ENCODE measurements at regions not wholly inside any gene's neighbourhood (a gene's known extent, or its start where the extent isn't known, plus 50 kb on each side); places are given as distances from the start of the nearest gene placed in this dataset.
A peak's percentile ranks its signal among the peaks of the same experiment; 100 is the strongest.

GRCh38 chr3:15952543-15953175 lies 154.9 kb upstream of the ANKRD28 start:
- DNase-seq (ENCODE audit: low read depth, low spot score): no peak

- no peak for DNase-seq (ENCODE audit: low read depth, low spot score)
These were observed 156.1 kb upstream of the ANKRD28 start for GRCh38 chr3:15953841-15954240.

- no peak for DNase-seq (ENCODE audit: low read depth, low spot score)
These were observed 158.2 kb upstream of the ANKRD28 start for GRCh38 chr3:15955968-15956367.

- DNase-seq (ENCODE audit: low read depth, low spot score): no peak
These were observed 161.1 kb upstream of the ANKRD28 start for GRCh38 chr3:15958692-15959433.

GRCh38 chr3:15959434-15959811 lies 161.6 kb upstream of the ANKRD28 start:
- no peak for DNase-seq (ENCODE audit: low read depth, low spot score)

- DNase-seq (ENCODE audit: low read depth, low spot score): peak; percentile 23
These were observed 167.0 kb upstream of the ANKRD28 start for GRCh38 chr3:15964605-15965442.

- no peak for DNase-seq (ENCODE audit: low read depth, low spot score)
These were observed 169.8 kb upstream of the ANKRD28 start for GRCh38 chr3:15967577-15967976.

GRCh38 chr3:15969874-15970640 lies 172.3 kb upstream of the ANKRD28 start:
- DNase-seq (ENCODE audit: low read depth, low spot score): no peak

- no peak for DNase-seq (ENCODE audit: low read depth, low spot score)
These were observed 175.6 kb upstream of the ANKRD28 start for GRCh38 chr3:15973414-15973813.

- no peak for DNase-seq (ENCODE audit: low read depth, low spot score)
These were observed 176.2 kb upstream of the ANKRD28 start for GRCh38 chr3:15973940-15974339.

GRCh38 chr3:15974647-15975046 lies 176.9 kb upstream of the ANKRD28 start:
- DNase-seq (ENCODE audit: low read depth, low spot score): peak; percentile 47

- no peak for DNase-seq (ENCODE audit: low read depth, low spot score)
These were observed 178.7 kb upstream of the ANKRD28 start for GRCh38 chr3:15976524-15976923.

- DNase-seq (ENCODE audit: low read depth, low spot score): no peak
These were observed 179.3 kb upstream of the ANKRD28 start for GRCh38 chr3:15977090-15977489.

- DNase-seq (ENCODE audit: low read depth, low spot score): no peak
These were observed 179.9 kb upstream of the ANKRD28 start for GRCh38 chr3:15977598-15978232.

- DNase-seq (ENCODE audit: low read depth, low spot score): no peak
These were observed 181.0 kb upstream of the ANKRD28 start for GRCh38 chr3:15978801-15979200.

- no peak for DNase-seq (ENCODE audit: low read depth, low spot score)
These were observed 181.7 kb upstream of the ANKRD28 start for GRCh38 chr3:15979495-15979894.

- DNase-seq (ENCODE audit: low read depth, low spot score): no peak
These were observed 182.1 kb upstream of the ANKRD28 start for GRCh38 chr3:15979900-15980299.

GRCh38 chr3:15982243-15982642 lies 184.5 kb upstream of the ANKRD28 start:
- DNase-seq (ENCODE audit: low read depth, low spot score): no peak

GRCh38 chr3:15982667-15983196 lies 185.0 kb upstream of the ANKRD28 start:
- DNase-seq (ENCODE audit: low read depth, low spot score): no peak

GRCh38 chr3:15983232-15983631 lies 185.5 kb upstream of the ANKRD28 start:
- DNase-seq (ENCODE audit: low read depth, low spot score): no peak

GRCh38 chr3:15983693-15984092 lies 185.9 kb upstream of the ANKRD28 start:
- DNase-seq (ENCODE audit: low read depth, low spot score): no peak
